ENCODE measurements at regions not wholly inside any gene's neighbourhood (a gene's known extent, or its start where the extent isn't known, plus 50 kb on each side); places are given as distances from the start of the nearest gene placed in this dataset.

DNA sequence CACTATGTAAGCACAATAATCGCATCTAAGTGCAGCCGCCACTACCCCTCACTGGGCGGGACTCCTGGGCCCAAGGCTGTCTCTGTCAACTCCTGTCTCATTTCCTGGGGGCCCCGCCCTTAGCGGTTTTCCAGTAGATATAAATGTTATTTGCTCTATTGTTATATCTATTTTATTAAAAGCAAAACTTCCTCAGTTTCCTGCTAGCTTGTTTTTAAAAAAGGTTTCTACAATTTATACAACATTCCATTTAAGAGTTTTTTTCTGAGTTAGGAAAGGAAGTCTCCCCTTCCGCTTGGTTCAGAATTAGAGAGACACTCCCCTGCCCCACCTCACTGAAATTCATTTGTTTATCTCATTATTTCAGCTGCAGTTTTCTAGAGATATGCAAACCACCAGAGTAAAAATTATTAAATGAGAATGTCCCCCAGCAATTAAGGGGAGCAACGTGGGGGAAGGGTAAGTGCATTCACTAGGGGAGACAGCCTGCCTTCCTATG is 82.7 kb downstream of the RAMP3 start:
- Histone ChIP-seq H3K4me2 (ENCODE audit: low read depth, low read length) (no peak overlapping the region), H4K5ac (ENCODE audit: low read depth, low read length) (no peak overlapping the region), H3K9me3 (ENCODE audit: control insufficient read depth, insufficient read depth, low read length) (no peaks in the 10 kb centered on the region), H3K27ac (ENCODE audit: insufficient read depth, low read length) (no peak overlapping the region), H2AFZ (replicated peaks; ENCODE audit: low read length, poor library complexity) (no peak overlapping the region), H3K23ac (ENCODE audit: low read depth, low read length) (no peak overlapping the region), H3K4ac (ENCODE audit: low read depth, low read length) (no peak overlapping the region), H4K20me1 (ENCODE audit: insufficient read depth, low read length) (no peaks in the 10 kb centered on the region), H4K8ac (ENCODE audit: low read depth in 2 of 2, low read length in 2 of 2) (no peak overlapping the region), H2BK15ac (ENCODE audit: low read depth, low read length) (no peak overlapping the region), H3K14ac (replicated peaks; ENCODE audit: low read depth, low read length) (no peak overlapping the region), H4K91ac (ENCODE audit: insufficient read depth, low read depth, low read length) (no peak overlapping the region), H3K9ac (ENCODE audit: low read depth, low read length) (no peak overlapping the region), H2BK5ac (ENCODE audit: low read depth, low read length, poor library complexity, severe bottlenecking) (no peak overlapping the region), H2AK5ac (ENCODE audit: low read depth, low read length) (no peak overlapping the region), H3K27me3 (ENCODE audit: control insufficient read depth, insufficient read depth, low read length) (peaks cover 15% of the 10 kb centered on the region), H3K9me1 (ENCODE audit: insufficient read depth, low read length) (no peaks in the 10 kb centered on the region), H3K4me3 (ENCODE audit: insufficient read depth, low read depth, low read length) (no peak overlapping the region), H2BK120ac (ENCODE audit: low read depth, low read length) (no peak overlapping the region), H3K79me1 (ENCODE audit: low read depth in 1 of 2, low read length in 2 of 2) (no peaks in the 10 kb centered on the region), H3K36me3 (ENCODE audit: control insufficient read depth, insufficient read depth, low read length) (no peaks in the 10 kb centered on the region), H3K18ac (ENCODE audit: low read depth, low read length) (no peak overlapping the region), H2AK9ac (replicated peaks; ENCODE audit: low read depth, low read length, poor library complexity) (no peak overlapping the region), H2BK20ac (ENCODE audit: low read depth, low read length) (no peak overlapping the region), H3K56ac (ENCODE audit: extremely low read depth, insufficient read depth, low read length) (no peak overlapping the region), H3K4me1 (ENCODE audit: control insufficient read depth, insufficient read depth, low read length) (no peaks in the 10 kb centered on the region)
- CTCF ChIA-PET = no interaction called here
- BruUV-seq (replicated peaks) = no TSS peak
- TF ChIP-seq NFE2L2 (IDR thresholded peaks at IDR 0.05; ENCODE audit: low read depth, low read length) = no peak
- no peak for TF ChIP-seq CEBPB (IDR thresholded peaks at IDR 0.05; ENCODE audit: low read depth, low read length)
- TF ChIP-seq, protein P1, sequence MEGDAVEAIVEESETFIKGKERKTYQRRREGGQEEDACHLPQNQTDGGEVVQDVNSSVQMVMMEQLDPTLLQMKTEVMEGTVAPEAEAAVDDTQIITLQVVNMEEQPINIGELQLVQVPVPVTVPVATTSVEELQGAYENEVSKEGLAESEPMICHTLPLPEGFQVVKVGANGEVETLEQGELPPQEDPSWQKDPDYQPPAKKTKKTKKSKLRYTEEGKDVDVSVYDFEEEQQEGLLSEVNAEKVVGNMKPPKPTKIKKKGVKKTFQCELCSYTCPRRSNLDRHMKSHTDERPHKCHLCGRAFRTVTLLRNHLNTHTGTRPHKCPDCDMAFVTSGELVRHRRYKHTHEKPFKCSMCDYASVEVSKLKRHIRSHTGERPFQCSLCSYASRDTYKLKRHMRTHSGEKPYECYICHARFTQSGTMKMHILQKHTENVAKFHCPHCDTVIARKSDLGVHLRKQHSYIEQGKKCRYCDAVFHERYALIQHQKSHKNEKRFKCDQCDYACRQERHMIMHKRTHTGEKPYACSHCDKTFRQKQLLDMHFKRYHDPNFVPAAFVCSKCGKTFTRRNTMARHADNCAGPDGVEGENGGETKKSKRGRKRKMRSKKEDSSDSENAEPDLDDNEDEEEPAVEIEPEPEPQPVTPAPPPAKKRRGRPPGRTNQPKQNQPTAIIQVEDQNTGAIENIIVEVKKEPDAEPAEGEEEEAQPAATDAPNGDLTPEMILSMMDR (conservative IDR thresholded peaks at IDR 0.05; ENCODE audit: low read depth, low read length) = no peak
- TF ChIP-seq RFX5 (IDR thresholded peaks at IDR 0.05; ENCODE audit: low read depth, low read length) = no peak
- no peak for TF ChIP-seq CHD1 (IDR thresholded peaks at IDR 0.05; ENCODE audit: low read depth, low read length)
- no peak for TF ChIP-seq MXI1 (IDR thresholded peaks at IDR 0.05; ENCODE audit: borderline replicate concordance, low read depth, low read length)
- no peak for TF ChIP-seq SMC3 (IDR thresholded peaks at IDR 0.05; ENCODE audit: low read depth, low read length)
- DNase-seq (no peak), ATAC-seq (ENCODE audit: low read depth) (no peak)
- in situ Hi-C loops (cut with MboI; ENCODE audit: low sequenced_read_pairs) (no loop called here), intact Hi-C loops (cut with micrococcal nuclease) (no loop called here), dilution Hi-C loops (cut with HindIII; ENCODE audit: low sequenced_read_pairs, unreplicated experiment) (no loop called here)
- whole genome bisulfite sequencing, 2 experiments (ENCODE audit: extremely low coverage in 2 of 2, insufficient read length in 1 of 2) = no CpG with 5 or more reads among the region's 7 CpGs
- POLR2A ChIA-PET (ENCODE audit: unreplicated experiment) = no interaction called here
